ENCODE measurements at regions not wholly inside any gene's neighbourhood (a gene's known extent, or its start where the extent isn't known, plus 50 kb on each side); places are given as distances from the start of the nearest gene placed in this dataset.
"Not testable (repeated sequence)": the region's sequence is repeated elsewhere in the genome, so short reads cannot be mapped to it uniquely, and the experiment has no call there.

GRCh38 chr11:31967404-31968130, 123.3 kb upstream of the RCN1 start:
- H3K27me3 Mint-ChIP-seq (ENCODE audit: low read depth): no peaks in the 10 kb centered on the region
- no peak for DNase-seq (ENCODE audit: low spot score)
- H3K9me3 Mint-ChIP-seq: no peaks in the 10 kb centered on the region
- no peak overlapping the region for H3K27ac Mint-ChIP-seq
- no peak overlapping the region for H3K4me3 Mint-ChIP-seq (ENCODE audit: low read depth)
- intact Hi-C loops (cut with micrococcal nuclease): no loop called here
- no peaks in the 10 kb centered on the region for H3K4me1 Mint-ChIP-seq (ENCODE audit: low read depth)
- no peaks in the 10 kb centered on the region for H3K36me3 Mint-ChIP-seq (ENCODE audit: low read depth)

GRCh38 chr11:31966846-31967245, 124.0 kb upstream of the RCN1 start:
- Mint-ChIP-seq H3K9me3 (no peaks in the 10 kb centered on the region), H3K27me3 (ENCODE audit: low read depth) (no peaks in the 10 kb centered on the region), H3K36me3 (ENCODE audit: low read depth) (no peaks in the 10 kb centered on the region), H3K4me1 (ENCODE audit: low read depth) (no peaks in the 10 kb centered on the region), H3K4me3 (ENCODE audit: low read depth) (no peak overlapping the region), H3K27ac (no peak overlapping the region)
- DNase-seq (ENCODE audit: low spot score): no peak
- intact Hi-C loops (cut with micrococcal nuclease): no loop called here

- H3K4me1 Mint-ChIP-seq (ENCODE audit: low read depth): no peaks in the 10 kb centered on the region
- DNase-seq (ENCODE audit: low spot score): no peak
- H3K27me3 Mint-ChIP-seq (ENCODE audit: low read depth): no peaks in the 10 kb centered on the region
- no peak overlapping the region for H3K27ac Mint-ChIP-seq
- intact Hi-C loops (cut with micrococcal nuclease): no loop called here
- no peaks in the 10 kb centered on the region for H3K36me3 Mint-ChIP-seq (ENCODE audit: low read depth)
- no peaks in the 10 kb centered on the region for H3K9me3 Mint-ChIP-seq
- H3K4me3 Mint-ChIP-seq (ENCODE audit: low read depth): no peak overlapping the region
Measured at GRCh38 chr11:31964181-31964580, 126.7 kb upstream of the RCN1 start.

GRCh38 chr11:31960126-31960525, 130.7 kb upstream of the RCN1 start:
- DNase-seq (ENCODE audit: low spot score): no peak
- Mint-ChIP-seq H3K36me3 (ENCODE audit: low read depth) (no peaks in the 10 kb centered on the region), H3K4me1 (ENCODE audit: low read depth) (peaks cover 3% of the 10 kb centered on the region), H3K27ac (no peak overlapping the region), H3K27me3 (ENCODE audit: low read depth) (no peaks in the 10 kb centered on the region), H3K9me3 (no peaks in the 10 kb centered on the region), H3K4me3 (ENCODE audit: low read depth) (no peak overlapping the region)
- intact Hi-C loops (cut with micrococcal nuclease): no loop called here

GRCh38 chr11:31959716-31960115, 131.2 kb upstream of the RCN1 start:
- no peak for DNase-seq (ENCODE audit: low spot score)
- Mint-ChIP-seq H3K27me3 (ENCODE audit: low read depth) (no peaks in the 10 kb centered on the region), H3K27ac (no peak overlapping the region), H3K36me3 (ENCODE audit: low read depth) (no peaks in the 10 kb centered on the region), H3K9me3 (no peaks in the 10 kb centered on the region), H3K4me3 (ENCODE audit: low read depth) (no peak overlapping the region), H3K4me1 (ENCODE audit: low read depth) (peaks cover 3% of the 10 kb centered on the region)
- intact Hi-C loops (cut with micrococcal nuclease): loop anchor here (5.0 to 10.0 kb wide), 2 partner anchors 135 to 717 kb away; no protein-coding TSS in a partner anchor

GRCh38 chr11:31958076-31958735, 132.7 kb upstream of the RCN1 start:
- DNase-seq (ENCODE audit: low spot score): peak; percentile 44
- no peak overlapping the region for H3K27ac Mint-ChIP-seq
- H3K4me1 Mint-ChIP-seq (ENCODE audit: low read depth): peaks cover 3% of the 10 kb centered on the region
- no peaks in the 10 kb centered on the region for H3K9me3 Mint-ChIP-seq
- H3K27me3 Mint-ChIP-seq (ENCODE audit: low read depth): no peaks in the 10 kb centered on the region
- no peak overlapping the region for H3K4me3 Mint-ChIP-seq (ENCODE audit: low read depth)
- no peaks in the 10 kb centered on the region for H3K36me3 Mint-ChIP-seq (ENCODE audit: low read depth)
- intact Hi-C loops (cut with micrococcal nuclease): loop anchor here (5.0 to 10.0 kb wide), 2 partner anchors 133 to 716 kb away; no protein-coding TSS in a partner anchor

- no peak for DNase-seq (ENCODE audit: low spot score)
- H3K27ac Mint-ChIP-seq: no peak overlapping the region
- H3K4me3 Mint-ChIP-seq (ENCODE audit: low read depth): no peak overlapping the region
- H3K27me3 Mint-ChIP-seq (ENCODE audit: low read depth): no peaks in the 10 kb centered on the region
- no peaks in the 10 kb centered on the region for H3K9me3 Mint-ChIP-seq
- H3K36me3 Mint-ChIP-seq (ENCODE audit: low read depth): no peaks in the 10 kb centered on the region
- intact Hi-C loops (cut with micrococcal nuclease): loop anchor here (5.0 to 10.0 kb wide), 2 partner anchors 133 to 715 kb away; no protein-coding TSS in a partner anchor
- peaks cover 3% of the 10 kb centered on the region for H3K4me1 Mint-ChIP-seq (ENCODE audit: low read depth)
Measured at GRCh38 chr11:31957674-31958073, 133.2 kb upstream of the RCN1 start.

- intact Hi-C loops (cut with micrococcal nuclease): loop anchor here (5.0 to 10.0 kb wide), 2 partner anchors 132 to 714 kb away; no protein-coding TSS in a partner anchor
- DNase-seq (ENCODE audit: low spot score): no peak
Measured at GRCh38 chr11:31956310-31956709, 134.6 kb upstream of the RCN1 start.

GRCh38 chr11:31955838-31956237, 135.0 kb upstream of the RCN1 start:
- Mint-ChIP-seq H3K36me3 (ENCODE audit: low read depth) (no peaks in the 10 kb centered on the region), H3K27me3 (ENCODE audit: low read depth) (peaks cover 4% of the 10 kb centered on the region), H3K27ac (no peak overlapping the region), H3K9me3 (no peaks in the 10 kb centered on the region), H3K4me1 (ENCODE audit: low read depth) (peaks cover 3% of the 10 kb centered on the region), H3K4me3 (ENCODE audit: low read depth) (no peak overlapping the region)
- intact Hi-C loops (cut with micrococcal nuclease): loop anchor here (5.0 to 10.0 kb wide), 2 partner anchors 131 to 714 kb away; no protein-coding TSS in a partner anchor
- no peak for DNase-seq (ENCODE audit: low spot score)

More at GRCh38 chr11:31956310-31956709, 134.6 kb upstream of the RCN1 start:
- Mint-ChIP-seq H3K36me3 (ENCODE audit: low read depth) (no peaks in the 10 kb centered on the region), H3K27ac (no peak overlapping the region), H3K27me3 (ENCODE audit: low read depth) (peaks cover 4% of the 10 kb centered on the region), H3K9me3 (no peaks in the 10 kb centered on the region), H3K4me3 (ENCODE audit: low read depth) (no peak overlapping the region), H3K4me1 (ENCODE audit: low read depth) (peaks cover 3% of the 10 kb centered on the region)

GRCh38 chr11:31953803-31954327, 137.0 kb upstream of the RCN1 start:
- Mint-ChIP-seq H3K9me3 (no peaks in the 10 kb centered on the region), H3K27me3 (ENCODE audit: low read depth) (peaks cover 4% of the 10 kb centered on the region), H3K36me3 (ENCODE audit: low read depth) (no peaks in the 10 kb centered on the region), H3K27ac (no peak overlapping the region), H3K4me3 (ENCODE audit: low read depth) (no peak overlapping the region), H3K4me1 (ENCODE audit: low read depth) (peaks cover 17% of the 10 kb centered on the region)
- intact Hi-C loops (cut with micrococcal nuclease): loop anchor here (10.0 kb wide), 1 partner anchor 129 kb away; no protein-coding TSS in a partner anchor
- no peak for DNase-seq (ENCODE audit: low spot score)

GRCh38 chr11:31949733-31950200, 138.6 kb upstream of the PAX6 start:
- DNase-seq (ENCODE audit: low spot score); H3K9me3 Mint-ChIP-seq; H3K36me3 Mint-ChIP-seq (ENCODE audit: low read depth); H3K4me3 Mint-ChIP-seq (ENCODE audit: low read depth): not testable (repeated sequence)
- intact Hi-C loops (cut with micrococcal nuclease): loop anchor here (10.0 kb wide), 1 partner anchor 125 kb away; no protein-coding TSS in a partner anchor
- peaks cover 10% of the 10 kb centered on the region for H3K27me3 Mint-ChIP-seq (ENCODE audit: low read depth)
- H3K4me1 Mint-ChIP-seq (ENCODE audit: low read depth): peaks cover 13% of the 10 kb centered on the region
- H3K27ac Mint-ChIP-seq: peak overlapping the region; percentile 13

GRCh38 chr11:31947051-31947450, 135.9 kb upstream of the PAX6 start:
- Mint-ChIP-seq H3K4me3 (ENCODE audit: low read depth) (no peak overlapping the region), H3K36me3 (ENCODE audit: low read depth) (no peaks in the 10 kb centered on the region), H3K27ac (no peak overlapping the region), H3K4me1 (ENCODE audit: low read depth) (peaks cover 16% of the 10 kb centered on the region), H3K9me3 (no peaks in the 10 kb centered on the region), H3K27me3 (ENCODE audit: low read depth) (peaks cover 11% of the 10 kb centered on the region)
- intact Hi-C loops (cut with micrococcal nuclease): no loop called here
- no peak for DNase-seq (ENCODE audit: low spot score)
